GM12873 (cell line): ENCODE measurements at regions not wholly inside any gene's neighbourhood (a gene's known extent, or its start where the extent isn't known, plus 50 kb on each side); places are given as distances from the start of the nearest gene placed in this dataset.

Source experiments
- TF ChIP-seq, protein P1 (sequence below): IDR thresholded peaks from 2 replicates; pipeline ENCODE4 v1.5.1; 2012; ENCODE audit warnings: low read depth, mild to moderate bottlenecking, moderate library complexity, low read length, control low read depth; ENCODE audit not compliant: insufficient read depth; ENCODE audit errors: missing control alignments

- TF ChIP-seq, protein P1, sequence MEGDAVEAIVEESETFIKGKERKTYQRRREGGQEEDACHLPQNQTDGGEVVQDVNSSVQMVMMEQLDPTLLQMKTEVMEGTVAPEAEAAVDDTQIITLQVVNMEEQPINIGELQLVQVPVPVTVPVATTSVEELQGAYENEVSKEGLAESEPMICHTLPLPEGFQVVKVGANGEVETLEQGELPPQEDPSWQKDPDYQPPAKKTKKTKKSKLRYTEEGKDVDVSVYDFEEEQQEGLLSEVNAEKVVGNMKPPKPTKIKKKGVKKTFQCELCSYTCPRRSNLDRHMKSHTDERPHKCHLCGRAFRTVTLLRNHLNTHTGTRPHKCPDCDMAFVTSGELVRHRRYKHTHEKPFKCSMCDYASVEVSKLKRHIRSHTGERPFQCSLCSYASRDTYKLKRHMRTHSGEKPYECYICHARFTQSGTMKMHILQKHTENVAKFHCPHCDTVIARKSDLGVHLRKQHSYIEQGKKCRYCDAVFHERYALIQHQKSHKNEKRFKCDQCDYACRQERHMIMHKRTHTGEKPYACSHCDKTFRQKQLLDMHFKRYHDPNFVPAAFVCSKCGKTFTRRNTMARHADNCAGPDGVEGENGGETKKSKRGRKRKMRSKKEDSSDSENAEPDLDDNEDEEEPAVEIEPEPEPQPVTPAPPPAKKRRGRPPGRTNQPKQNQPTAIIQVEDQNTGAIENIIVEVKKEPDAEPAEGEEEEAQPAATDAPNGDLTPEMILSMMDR, result no peak
Observed at GRCh38 chr1:208874915-208875314, 630.7 kb upstream of the PLXNA2 start.

GRCh38 chr1:208879022-208879421 is 634.8 kb upstream of the PLXNA2 start:
- TF ChIP-seq, protein P1, result no peak

DNA sequence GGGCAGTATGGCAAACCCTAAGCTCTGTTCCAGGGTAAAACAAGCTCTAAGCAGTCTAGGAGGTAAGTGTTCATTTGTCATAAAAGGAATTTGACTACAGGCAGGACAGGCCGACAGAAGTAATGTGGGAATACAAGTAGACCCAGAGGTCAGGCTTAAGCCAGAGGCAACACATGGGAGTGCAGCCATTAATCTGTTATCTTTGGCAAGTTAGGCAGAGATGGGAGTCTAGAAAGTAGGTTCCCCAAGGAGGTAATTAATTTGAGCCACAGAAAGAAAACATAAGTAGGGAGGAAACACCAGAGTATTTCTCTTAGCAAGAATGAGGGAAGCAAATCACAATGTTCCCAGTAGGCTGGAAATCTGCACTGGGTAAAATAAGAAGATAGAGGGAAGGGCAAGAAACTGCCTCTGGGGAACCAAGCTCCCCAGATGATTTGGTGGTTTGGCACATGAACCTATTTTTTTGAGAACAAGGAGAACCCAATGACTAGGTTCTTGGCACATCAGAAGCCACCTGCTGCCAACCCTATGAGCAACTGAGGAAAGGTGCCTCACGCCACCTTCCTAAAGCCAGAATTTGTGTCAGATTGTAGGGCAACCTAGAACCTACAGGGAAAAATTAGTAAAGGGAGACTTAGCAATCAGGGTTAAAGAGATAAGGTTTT is 636.4 kb upstream of the PLXNA2 start:
- TF ChIP-seq, protein P1, result no peak

- TF ChIP-seq, protein P1, result no peak
Observed at GRCh38 chr1:208885060-208885459, 640.9 kb upstream of the PLXNA2 start.

DNA sequence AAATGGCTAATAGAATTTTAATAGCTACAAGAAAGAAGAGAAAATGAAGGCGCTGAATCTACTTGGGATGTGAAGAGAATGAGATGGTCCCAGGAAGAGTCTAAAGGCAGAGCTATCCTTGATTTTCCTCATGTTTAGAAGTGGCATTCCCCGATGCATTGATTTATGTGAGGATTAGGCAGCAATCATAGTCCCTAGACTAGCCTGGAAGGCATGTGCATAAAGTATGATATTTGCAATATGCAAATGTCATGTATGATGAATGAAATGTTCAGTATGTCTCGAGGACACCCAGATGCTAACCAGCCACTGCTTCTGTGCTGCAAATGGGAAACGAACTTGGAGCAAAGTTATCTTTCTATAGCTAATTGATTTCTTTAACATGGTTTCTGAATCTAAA is 641.5 kb upstream of the PLXNA2 start:
- TF ChIP-seq, protein P1, result no peak

DNA sequence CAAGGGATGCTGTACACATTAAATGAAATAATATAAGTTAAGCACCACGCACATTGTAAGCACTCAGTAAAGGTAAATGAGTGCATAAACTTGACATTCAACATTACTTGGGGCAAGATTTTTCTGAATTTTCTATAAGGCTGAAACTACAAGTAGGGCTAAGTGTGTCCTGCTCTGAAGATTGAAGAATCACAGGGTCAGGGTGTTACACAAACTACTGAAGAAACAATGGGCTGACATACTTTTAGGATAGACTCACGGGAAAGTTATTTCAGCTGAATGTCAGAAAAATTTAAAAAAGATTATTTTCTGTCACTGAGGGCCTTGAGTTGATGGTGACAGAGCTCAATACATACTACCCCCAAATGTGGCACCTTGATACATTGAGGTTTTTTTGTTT is 644.2 kb upstream of the PLXNA2 start:
- TF ChIP-seq, protein P1, result no peak

DNA sequence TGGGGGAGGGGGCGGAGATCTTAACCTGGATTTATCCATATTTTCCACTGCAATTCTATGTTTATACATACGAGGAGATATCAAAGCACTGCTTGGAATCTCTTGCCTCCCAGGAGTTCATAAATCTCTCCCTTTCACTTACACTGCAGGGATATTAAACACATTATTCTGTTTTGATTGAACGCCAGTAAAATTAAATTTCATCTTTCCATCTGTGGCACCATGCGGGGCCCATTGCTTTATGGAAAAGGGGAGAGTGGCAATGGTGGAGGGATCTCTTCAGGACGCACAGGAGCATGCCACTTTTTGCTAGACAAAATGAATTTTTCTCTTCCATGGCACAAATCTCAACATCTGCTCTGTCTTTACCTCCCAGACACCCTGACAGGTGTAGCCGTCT is 648.0 kb upstream of the PLXNA2 start:
- TF ChIP-seq, protein P1, result no peak
